GM18870 (cell line): ENCODE measurements at regions not wholly inside any gene's neighbourhood (a gene's known extent, or its start where the extent isn't known, plus 50 kb on each side); places are given as distances from the start of the nearest gene placed in this dataset.
A peak's percentile ranks its signal among the peaks of the same experiment; 100 is the strongest.

Experiments
- ATAC-seq: cut with Tn5 transposase; IDR thresholded peaks from one replicate; pipeline ENCODE4 v1.9.1; 2021; ENCODE audit warnings: moderate library complexity; ENCODE audit not compliant: unreplicated experiment

- ATAC-seq: no peak
Measured at GRCh38 chr2:152881527-152881926, 163.1 kb downstream of the ARL6IP6 start.

- ATAC-seq: no peak
Measured at GRCh38 chr2:152879275-152879674, 160.9 kb downstream of the ARL6IP6 start.

GRCh38 chr2:152875701-152876695 is 157.6 kb downstream of the ARL6IP6 start:
- no peak for ATAC-seq

- ATAC-seq: no peak
Measured at GRCh38 chr2:152874955-152875354, 156.5 kb downstream of the ARL6IP6 start.

- no peak for ATAC-seq
Measured at GRCh38 chr2:152870239-152870638, 151.8 kb downstream of the ARL6IP6 start.

- no peak for ATAC-seq
Measured at GRCh38 chr2:152867397-152867796, 149.0 kb downstream of the ARL6IP6 start.

- ATAC-seq: no peak
Measured at GRCh38 chr2:152864601-152865149, 146.3 kb downstream of the ARL6IP6 start.

GRCh38 chr2:152863826-152864225 is 145.4 kb downstream of the ARL6IP6 start:
- ATAC-seq: no peak

- ATAC-seq: no peak
Measured at GRCh38 chr2:152861349-152861942, 143.0 kb downstream of the ARL6IP6 start.

- ATAC-seq: no peak
Measured at GRCh38 chr2:152858594-152859265, 140.3 kb downstream of the ARL6IP6 start.

GRCh38 chr2:152846697-152847470 is 128.5 kb downstream of the ARL6IP6 start:
- ATAC-seq: no peak

GRCh38 chr2:152835674-152836073 is 117.3 kb downstream of the ARL6IP6 start:
- ATAC-seq: no peak

- ATAC-seq: no peak
Measured at GRCh38 chr2:152827944-152828343, 109.5 kb downstream of the ARL6IP6 start.

- ATAC-seq: no peak
Measured at GRCh38 chr2:152826581-152827279, 108.3 kb downstream of the ARL6IP6 start.

GRCh38 chr2:152825834-152826233 is 107.4 kb downstream of the ARL6IP6 start:
- no peak for ATAC-seq

GRCh38 chr2:152823905-152824304 is 105.5 kb downstream of the ARL6IP6 start:
- ATAC-seq: no peak

- no peak for ATAC-seq
Measured at GRCh38 chr2:152822676-152823075, 104.3 kb downstream of the ARL6IP6 start.

- no peak for ATAC-seq
Measured at GRCh38 chr2:152820048-152820447, 101.6 kb downstream of the ARL6IP6 start.

- peak; percentile 66 for ATAC-seq
Measured at GRCh38 chr2:152815634-152816257, 97.3 kb downstream of the ARL6IP6 start.
